Stomach smooth muscle (tissue), 2 donors: ENCODE measurements at regions not wholly inside any gene's neighbourhood (a gene's known extent, or its start where the extent isn't known, plus 50 kb on each side); places are given as distances from the start of the nearest gene placed in this dataset.

Source experiments
- H3K27ac ChIP-seq: one replicate; pipeline ENCODE4 v1.7.0; 2013; ENCODE audit warnings: mild to moderate bottlenecking, low read length, inconsistent platforms
- H3K27me3 ChIP-seq, 2 donors: one replicate each; pipeline ENCODE4 v1.7.0; 2013; ENCODE audit warnings: low read length in 2 of 2; ENCODE audit not compliant: insufficient read depth in 2 of 2, control insufficient read depth in 1 of 2
- H3K36me3 ChIP-seq, 2 donors: one replicate each; pipeline ENCODE4 v1.7.0; 2013; ENCODE audit warnings: low read length in 2 of 2; ENCODE audit not compliant: control insufficient read depth in 2 of 2, insufficient read depth in 2 of 2
- H3K4me1 ChIP-seq: one replicate; pipeline ENCODE4 v1.7.0; 2013; ENCODE audit warnings: low read length; ENCODE audit not compliant: control insufficient read depth, insufficient read depth
- H3K4me3 ChIP-seq, 2 donors: one replicate each; pipeline ENCODE4 v1.7.0; 2013; ENCODE audit warnings: low read length in 2 of 2
- H3K9ac ChIP-seq, 2 donors: one replicate each; pipeline ENCODE4 v1.7.0; 2013; ENCODE audit warnings: low read length in 2 of 2, mild to moderate bottlenecking in 1 of 2
- H3K9me3 ChIP-seq, 2 donors: one replicate each; pipeline ENCODE4 v1.7.0; 2013; ENCODE audit warnings: low read length in 2 of 2; ENCODE audit not compliant: control insufficient read depth in 2 of 2
- donor health status: healthy.
- donor health status: Pancreatic carcinoma.

DNA sequence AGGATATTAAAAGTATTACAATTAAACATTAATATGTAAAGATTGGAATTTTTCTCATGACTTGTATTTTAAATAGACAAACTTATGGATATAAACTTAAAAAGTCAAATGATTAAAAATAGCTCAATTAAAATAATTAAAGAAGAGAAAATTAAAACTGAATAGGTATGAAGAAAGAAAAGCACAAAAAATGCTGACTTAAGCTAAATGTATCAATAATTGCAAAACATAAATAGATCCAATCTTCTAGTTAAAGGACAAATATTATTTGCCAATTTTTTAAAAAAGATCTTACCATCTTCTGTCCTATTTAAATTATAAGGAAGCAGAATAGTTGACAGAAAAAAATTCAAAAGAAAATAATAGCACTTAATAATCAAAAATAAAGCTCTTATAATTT is 646.3 kb upstream of the ANKRD30A start:
- no peak overlapping the region for H3K4me3 ChIP-seq
- H3K36me3 ChIP-seq = no peaks in the 10 kb centered on the region
- H3K9ac ChIP-seq = no peak overlapping the region
- H3K4me1 ChIP-seq = no peaks in the 10 kb centered on the region
- no peaks in the 10 kb centered on the region for H3K9me3 ChIP-seq
- no peak overlapping the region for H3K27ac ChIP-seq
- H3K27me3 ChIP-seq = no peaks in the 10 kb centered on the region

DNA sequence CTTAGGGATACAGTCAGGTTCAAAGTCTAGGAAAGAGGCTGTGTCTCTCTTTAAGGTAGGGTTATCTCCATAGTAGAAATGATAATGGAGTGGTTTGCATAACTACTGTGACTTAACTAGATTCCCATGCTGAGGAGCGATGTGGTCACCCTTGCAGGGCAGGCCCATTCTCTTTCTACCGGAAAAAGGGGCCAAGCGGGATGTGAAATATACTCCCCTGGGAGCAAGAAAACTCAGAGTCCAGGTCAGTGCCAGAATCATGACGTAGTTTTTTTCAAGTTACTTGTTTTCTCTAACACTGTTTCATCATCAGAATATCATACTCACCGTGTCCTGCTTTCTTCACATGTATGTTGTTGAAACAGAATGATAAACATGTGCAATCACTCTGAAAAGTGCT is 649.0 kb upstream of the ANKRD30A start:
- no peak overlapping the region for H3K9ac ChIP-seq
- no peaks in the 10 kb centered on the region for H3K27me3 ChIP-seq
- H3K9me3 ChIP-seq = no peaks in the 10 kb centered on the region
- no peak overlapping the region for H3K4me3 ChIP-seq
- H3K27ac ChIP-seq = no peak overlapping the region
- no peaks in the 10 kb centered on the region for H3K36me3 ChIP-seq
- no peaks in the 10 kb centered on the region for H3K4me1 ChIP-seq

DNA sequence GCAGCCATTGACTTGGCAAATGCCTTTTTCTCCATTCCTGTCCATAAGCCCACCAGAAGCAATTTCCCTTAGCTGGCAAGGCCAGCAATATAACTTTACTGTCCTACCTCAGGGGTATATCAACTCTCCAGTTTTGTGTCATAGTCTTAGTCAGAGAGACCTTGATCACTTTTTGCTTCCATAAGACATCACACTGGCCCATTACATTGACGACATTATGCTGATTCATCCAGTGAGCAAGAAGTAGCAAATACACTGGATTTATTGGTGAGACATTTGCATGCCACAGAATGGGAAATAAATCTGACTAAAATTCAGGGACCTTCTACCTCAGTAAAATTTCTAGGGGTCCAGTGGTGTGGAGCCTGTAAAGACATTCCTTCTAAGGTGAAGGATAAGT is 649.7 kb upstream of the ANKRD30A start:
- no peak overlapping the region for H3K9ac ChIP-seq
- no peak overlapping the region for H3K4me3 ChIP-seq
- no peaks in the 10 kb centered on the region for H3K9me3 ChIP-seq
- no peaks in the 10 kb centered on the region for H3K4me1 ChIP-seq
- H3K36me3 ChIP-seq = no peaks in the 10 kb centered on the region
- no peaks in the 10 kb centered on the region for H3K27me3 ChIP-seq
- H3K27ac ChIP-seq = no peak overlapping the region

DNA sequence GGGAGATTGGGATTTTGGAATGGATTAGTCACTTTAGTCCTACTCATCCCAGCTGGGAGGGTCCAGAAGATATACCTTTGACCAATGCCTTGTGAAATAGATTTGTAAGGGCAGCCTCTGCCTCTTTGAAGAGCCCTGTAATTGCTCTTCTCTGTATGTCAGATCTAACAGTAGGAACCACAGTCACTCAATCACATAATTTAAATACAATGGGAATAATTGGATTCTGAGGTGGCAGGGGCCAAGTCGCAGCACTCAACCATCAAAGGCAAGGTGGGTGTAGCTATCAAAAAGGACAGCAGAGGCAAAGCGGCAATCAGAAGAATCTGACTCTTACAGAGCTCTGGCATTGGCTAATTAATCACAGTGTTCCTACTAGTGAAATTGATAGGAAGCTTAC is 650.9 kb upstream of the ANKRD30A start:
- Histone ChIP-seq H3K4me3 (no peak overlapping the region), H3K27me3 (no peaks in the 10 kb centered on the region), H3K9ac (no peak overlapping the region), H3K27ac (no peak overlapping the region), H3K4me1 (no peaks in the 10 kb centered on the region), H3K36me3 (no peaks in the 10 kb centered on the region), H3K9me3 (no peaks in the 10 kb centered on the region)

DNA sequence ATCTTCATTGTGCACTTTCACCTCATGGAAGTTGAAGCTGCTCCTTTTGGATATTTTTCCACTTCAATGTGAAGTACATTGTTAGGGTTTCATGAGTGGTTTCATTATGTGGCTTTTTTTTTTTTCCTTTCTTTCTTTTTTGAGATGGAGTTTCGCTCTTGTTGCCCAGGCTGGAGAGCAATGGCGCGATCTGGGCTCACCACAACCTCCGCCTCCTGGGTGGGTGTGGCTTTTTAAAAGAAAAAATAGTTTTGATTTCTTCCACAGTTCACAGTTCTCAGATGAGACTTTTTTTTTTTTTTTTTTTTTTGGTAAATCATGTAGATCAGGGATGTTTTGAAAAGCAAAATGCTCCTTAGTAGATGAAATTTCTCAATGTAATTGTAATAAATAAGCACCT is 652.3 kb upstream of the ANKRD30A start:
- Histone ChIP-seq H3K27ac (no peak overlapping the region), H3K36me3 (no peaks in the 10 kb centered on the region), H3K4me3 (no peak overlapping the region), H3K27me3 (no peaks in the 10 kb centered on the region), H3K9ac (no peak overlapping the region), H3K9me3 (no peaks in the 10 kb centered on the region), H3K4me1 (no peaks in the 10 kb centered on the region)

DNA sequence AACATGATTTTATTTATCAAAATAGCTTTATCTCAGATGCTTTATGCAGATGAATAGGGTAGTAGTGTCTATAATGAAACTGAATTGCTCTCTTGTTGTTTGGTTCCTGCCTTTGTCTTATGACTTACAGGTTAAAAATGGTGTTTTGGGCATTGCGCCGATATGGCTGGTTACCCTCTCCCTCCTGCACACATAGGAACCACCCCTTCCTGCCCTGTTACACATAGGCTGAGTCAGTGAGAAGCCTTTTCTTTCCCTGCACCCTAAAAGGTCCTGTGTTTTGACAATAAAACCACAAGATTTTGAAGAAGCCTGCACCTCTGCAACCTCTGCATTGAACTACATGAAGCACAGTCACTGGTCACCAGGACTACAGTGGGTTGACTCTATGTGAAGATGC is 655.8 kb upstream of the ANKRD30A start:
- Histone ChIP-seq H3K27ac (no peak overlapping the region), H3K27me3 (no peaks in the 10 kb centered on the region), H3K36me3 (no peaks in the 10 kb centered on the region), H3K4me3 (no peak overlapping the region), H3K4me1 (no peaks in the 10 kb centered on the region), H3K9ac (no peak overlapping the region), H3K9me3 (no peaks in the 10 kb centered on the region)

DNA sequence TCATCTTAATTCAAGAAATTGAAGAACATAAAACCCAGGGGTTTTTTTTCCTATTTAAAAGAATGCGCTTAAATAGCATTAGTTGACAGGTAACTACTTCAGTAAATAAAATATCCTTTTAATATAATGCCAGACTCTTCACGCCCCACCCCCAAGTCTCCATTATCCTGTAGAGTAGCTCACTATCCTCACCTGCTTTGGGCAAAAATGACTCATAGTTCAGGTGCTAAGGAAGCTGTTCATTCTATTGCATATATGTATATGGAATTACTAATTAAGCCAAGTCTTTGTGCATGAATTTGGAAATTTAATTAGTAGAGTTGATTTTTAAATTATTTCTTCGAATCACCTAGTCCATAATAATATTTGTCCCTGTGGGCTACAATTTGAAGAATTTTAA is 656.8 kb upstream of the ANKRD30A start:
- H3K9me3 ChIP-seq = no peaks in the 10 kb centered on the region
- H3K4me3 ChIP-seq = no peak overlapping the region
- no peak overlapping the region for H3K9ac ChIP-seq
- H3K36me3 ChIP-seq = no peaks in the 10 kb centered on the region
- H3K27ac ChIP-seq = no peak overlapping the region
- no peaks in the 10 kb centered on the region for H3K27me3 ChIP-seq
- no peaks in the 10 kb centered on the region for H3K4me1 ChIP-seq

DNA sequence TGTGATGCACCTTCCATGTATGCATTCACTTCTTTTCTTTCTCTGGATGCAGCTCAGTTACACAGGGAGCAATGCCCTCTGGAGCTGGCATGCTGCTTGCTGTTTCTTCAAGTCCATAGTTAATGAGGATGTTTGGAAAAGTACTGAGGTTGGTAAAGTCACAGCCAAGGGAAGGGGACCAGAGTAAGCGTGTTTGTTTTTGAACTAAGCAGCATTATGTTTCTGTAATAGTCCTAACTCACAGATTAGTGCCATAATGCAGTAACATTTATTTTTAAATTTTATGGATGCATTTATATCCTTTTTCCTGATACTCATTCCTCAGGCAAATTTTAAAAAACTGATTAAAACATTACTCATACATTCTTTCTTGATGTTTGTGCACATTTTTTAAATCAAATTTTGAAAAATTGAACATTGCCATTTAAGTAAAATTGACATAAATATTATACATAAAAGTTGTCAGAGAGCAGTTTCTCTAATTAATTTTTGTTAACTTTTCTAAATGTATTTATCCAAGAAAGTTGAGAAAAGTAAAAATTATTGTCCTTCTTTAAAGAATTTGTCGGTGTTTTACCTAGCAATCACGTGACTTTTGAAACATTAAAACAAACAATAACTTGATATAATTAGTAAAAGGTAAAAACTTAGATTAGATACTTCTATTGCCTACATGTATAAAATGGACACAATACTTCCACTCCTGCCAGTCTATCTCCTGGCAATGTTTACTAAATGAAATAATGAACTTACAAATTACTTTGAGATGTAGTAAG is 659.6 kb upstream of the ANKRD30A start:
- Histone ChIP-seq H3K9ac (no peak overlapping the region), H3K9me3 (no peaks in the 10 kb centered on the region), H3K36me3 (no peaks in the 10 kb centered on the region), H3K4me1 (no peaks in the 10 kb centered on the region), H3K27ac (no peak overlapping the region), H3K4me3 (no peak overlapping the region), H3K27me3 (no peaks in the 10 kb centered on the region)

DNA sequence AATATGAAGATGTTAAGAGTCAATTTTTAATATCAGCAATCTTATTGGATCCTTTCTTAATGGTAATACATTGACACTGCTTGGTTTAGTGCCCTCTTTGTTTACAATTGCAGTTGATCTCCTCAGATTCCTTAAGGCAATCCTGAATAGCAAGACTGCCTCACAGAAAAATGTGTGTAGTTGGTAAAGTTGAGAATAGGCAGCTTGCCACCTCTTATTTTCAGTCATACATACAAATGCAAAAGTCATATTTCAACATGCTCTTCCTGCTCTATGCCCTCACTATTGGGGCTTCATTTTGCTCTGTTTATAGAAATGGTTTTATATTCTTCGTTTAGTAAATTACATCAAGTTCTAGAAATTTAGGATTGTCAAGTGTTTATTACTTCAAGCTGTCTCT is 661.1 kb upstream of the ANKRD30A start:
- no peak overlapping the region for H3K9ac ChIP-seq

DNA sequence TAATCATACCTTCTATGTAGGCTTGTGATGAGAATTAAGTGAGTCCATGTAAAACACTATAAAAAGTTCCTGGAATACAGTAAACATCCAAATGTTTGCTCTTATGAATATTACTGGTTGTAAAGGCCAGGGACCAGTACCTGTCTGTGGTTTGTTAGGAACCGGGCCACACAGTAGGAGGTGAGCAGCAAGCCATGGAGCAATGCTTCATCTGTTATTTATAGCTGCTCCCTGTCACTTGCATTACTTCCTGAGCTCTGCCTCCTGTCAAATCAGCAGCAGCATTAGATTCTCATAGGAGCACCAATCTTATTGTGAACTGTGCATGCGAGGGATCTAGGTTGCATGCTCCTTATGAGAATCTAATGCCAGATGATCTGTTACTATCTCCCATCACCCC is 662.0 kb upstream of the ANKRD30A start:
- Histone ChIP-seq H3K36me3 (no peaks in the 10 kb centered on the region), H3K4me1 (no peaks in the 10 kb centered on the region), H3K27me3 (no peaks in the 10 kb centered on the region), H3K4me3 (no peak overlapping the region), H3K27ac (no peak overlapping the region), H3K9me3 (no peaks in the 10 kb centered on the region), H3K9ac (no peak overlapping the region)

More for the DNA sequence above, 661.1 kb upstream of the ANKRD30A start:
- no peak overlapping the region for H3K27ac ChIP-seq
- H3K36me3 ChIP-seq = no peaks in the 10 kb centered on the region
- H3K4me3 ChIP-seq = no peak overlapping the region
- no peaks in the 10 kb centered on the region for H3K9me3 ChIP-seq
- no peaks in the 10 kb centered on the region for H3K27me3 ChIP-seq
- no peaks in the 10 kb centered on the region for H3K4me1 ChIP-seq

DNA sequence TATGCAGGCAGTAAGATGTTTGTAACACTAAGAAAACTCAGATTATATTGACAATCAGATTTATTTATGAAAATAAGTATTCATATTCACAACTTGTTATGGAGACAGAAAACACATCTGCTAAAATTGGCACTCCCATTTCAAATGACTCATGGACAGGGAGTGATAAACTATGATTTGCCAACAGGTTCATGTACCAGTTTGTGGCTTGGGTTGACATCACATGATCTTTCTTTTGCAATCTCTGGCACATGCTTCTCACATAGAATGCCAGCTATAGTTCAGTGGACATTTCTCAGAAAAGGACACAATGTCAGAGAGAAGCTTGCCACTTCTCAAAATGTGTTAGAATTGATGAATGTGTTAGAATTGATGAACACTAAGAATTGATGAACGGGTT is 663.2 kb upstream of the ANKRD30A start:
- no peaks in the 10 kb centered on the region for H3K36me3 ChIP-seq
- no peaks in the 10 kb centered on the region for H3K27me3 ChIP-seq
- no peaks in the 10 kb centered on the region for H3K9me3 ChIP-seq
- H3K9ac ChIP-seq = no peak overlapping the region
- no peak overlapping the region for H3K4me3 ChIP-seq
- no peak overlapping the region for H3K27ac ChIP-seq
- H3K4me1 ChIP-seq = no peaks in the 10 kb centered on the region
